ENCODE measurements at regions not wholly inside any gene's neighbourhood (a gene's known extent, or its start where the extent isn't known, plus 50 kb on each side); places are given as distances from the start of the nearest gene placed in this dataset.

GRCh38 chr5:62124266-62124665 is 181.7 kb upstream of the KIF2A start:
- Mint-ChIP-seq H3K36me3 (ENCODE audit: insufficient read depth in 2 of 2) (no peaks in the 10 kb centered on the region), H3K4me3 (no peak overlapping the region), H3K4me1 (ENCODE audit: low read depth) (no peaks in the 10 kb centered on the region), H3K27ac (no peak overlapping the region), H3K27me3 (ENCODE audit: low read depth) (peaks cover 5% of the 10 kb centered on the region), H3K9me3 (no peaks in the 10 kb centered on the region)
- DNase-seq (no peak), ATAC-seq (replicated peaks in 1 of 2) (no peak)

DNA sequence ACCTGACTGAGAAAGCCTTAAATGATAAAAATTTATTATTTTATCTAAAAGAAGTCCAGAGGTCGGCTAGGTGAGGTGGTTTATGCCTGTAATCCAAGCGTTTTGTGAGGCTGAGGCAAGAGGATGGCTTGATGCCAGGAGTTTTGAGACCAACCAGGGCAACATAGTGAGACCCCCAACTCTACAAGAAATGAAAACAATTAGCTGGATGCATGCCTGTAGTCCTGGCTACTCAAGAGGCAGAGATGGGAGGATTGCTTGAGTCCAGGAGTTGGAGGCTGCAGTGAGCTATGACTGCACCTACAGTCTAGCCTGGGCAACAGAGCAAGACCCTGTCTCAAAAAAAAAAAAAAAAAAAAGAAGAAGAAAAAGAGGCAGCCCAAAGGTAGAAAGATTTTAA is 179.9 kb upstream of the KIF2A start:
- H3K27ac Mint-ChIP-seq, result peak overlapping the region; percentile 69
- H3K4me1 Mint-ChIP-seq (ENCODE audit: low read depth), result no peaks in the 10 kb centered on the region

GRCh38 chr5:62127098-62127736 is 178.8 kb upstream of the KIF2A start:
- ATAC-seq (replicated peaks in 1 of 2) (no peak), DNase-seq (no peak)
- H3K27me3 Mint-ChIP-seq (ENCODE audit: low read depth), result peaks cover 9% of the 10 kb centered on the region
- H3K9me3 Mint-ChIP-seq, result no peaks in the 10 kb centered on the region
- H3K4me3 Mint-ChIP-seq, result no peak overlapping the region
- no peaks in the 10 kb centered on the region for H3K4me1 Mint-ChIP-seq (ENCODE audit: low read depth)
- H3K36me3 Mint-ChIP-seq (ENCODE audit: insufficient read depth in 2 of 2), result no peaks in the 10 kb centered on the region
- H3K27ac Mint-ChIP-seq, result no peak overlapping the region

More for the DNA sequence above, 179.9 kb upstream of the KIF2A start:
- no peaks in the 10 kb centered on the region for H3K27me3 Mint-ChIP-seq (ENCODE audit: low read depth)
- H3K4me3 Mint-ChIP-seq, result no peak overlapping the region
- no peaks in the 10 kb centered on the region for H3K36me3 Mint-ChIP-seq (ENCODE audit: insufficient read depth in 2 of 2)
- no peak for DNase-seq
- no peak for ATAC-seq (replicated peaks in 1 of 2)
- H3K9me3 Mint-ChIP-seq, result no peaks in the 10 kb centered on the region

GRCh38 chr5:62130107-62130506 is 175.9 kb upstream of the KIF2A start:
- no peak for ATAC-seq (replicated peaks in 1 of 2)
- H3K27me3 Mint-ChIP-seq (ENCODE audit: low read depth), result peaks cover 20% of the 10 kb centered on the region
- H3K36me3 Mint-ChIP-seq (ENCODE audit: insufficient read depth in 2 of 2), result no peaks in the 10 kb centered on the region
- H3K4me3 Mint-ChIP-seq, result no peak overlapping the region
- no peak for DNase-seq
- H3K9me3 Mint-ChIP-seq, result no peaks in the 10 kb centered on the region
- H3K27ac Mint-ChIP-seq, result no peak overlapping the region
- no peaks in the 10 kb centered on the region for H3K4me1 Mint-ChIP-seq (ENCODE audit: low read depth)

DNA sequence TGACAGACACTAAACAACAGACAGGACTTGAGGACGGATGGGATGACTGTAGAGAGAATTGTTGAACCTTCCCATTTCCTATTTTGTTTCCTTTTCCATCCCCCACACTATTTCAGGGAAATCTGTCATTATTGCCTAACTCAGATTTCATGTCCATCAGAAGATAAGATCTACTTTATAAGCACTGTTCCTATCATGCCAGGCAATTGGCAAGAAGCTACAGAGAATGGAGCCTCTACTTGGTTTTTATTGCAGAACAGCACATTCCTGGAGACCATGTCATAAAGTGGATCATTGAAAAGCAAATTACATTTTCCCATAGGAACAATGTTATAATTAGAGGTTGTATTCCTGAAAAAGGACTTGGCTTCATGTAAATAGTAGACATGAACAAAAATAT is 173.7 kb upstream of the KIF2A start:
- no peaks in the 10 kb centered on the region for H3K4me1 Mint-ChIP-seq (ENCODE audit: low read depth)

DNA sequence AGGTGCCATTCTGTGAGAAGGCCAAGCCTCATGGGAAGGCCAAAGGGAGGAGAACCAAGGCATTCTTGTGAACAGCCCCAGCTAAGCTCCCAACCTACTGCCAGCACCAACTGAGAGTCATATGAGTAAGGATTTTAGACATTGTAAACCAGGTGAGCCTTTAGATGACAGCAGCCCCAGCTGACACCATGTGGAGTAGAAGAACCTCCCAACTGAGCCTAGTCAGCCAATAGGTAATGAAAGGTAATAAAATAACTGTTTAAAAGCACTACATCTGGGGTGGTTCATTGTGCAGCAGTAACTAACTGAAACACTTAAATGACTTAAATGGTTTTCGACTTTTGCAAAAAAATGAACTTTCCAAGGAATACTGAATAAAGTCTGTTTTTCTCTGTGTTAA is 172.6 kb upstream of the KIF2A start:
- no peak overlapping the region for H3K27ac Mint-ChIP-seq
- no peak overlapping the region for H3K4me3 Mint-ChIP-seq
- no peak for ATAC-seq (replicated peaks in 1 of 2)

More for the DNA sequence above, 173.7 kb upstream of the KIF2A start:
- no peaks in the 10 kb centered on the region for H3K36me3 Mint-ChIP-seq (ENCODE audit: insufficient read depth in 2 of 2)
- H3K4me3 Mint-ChIP-seq, result no peak overlapping the region
- no peaks in the 10 kb centered on the region for H3K9me3 Mint-ChIP-seq
- no peak for DNase-seq
- peaks cover 25% of the 10 kb centered on the region for H3K27me3 Mint-ChIP-seq (ENCODE audit: low read depth)
- ATAC-seq (replicated peaks in 1 of 2), result no peak
- H3K27ac Mint-ChIP-seq, result no peak overlapping the region

DNA sequence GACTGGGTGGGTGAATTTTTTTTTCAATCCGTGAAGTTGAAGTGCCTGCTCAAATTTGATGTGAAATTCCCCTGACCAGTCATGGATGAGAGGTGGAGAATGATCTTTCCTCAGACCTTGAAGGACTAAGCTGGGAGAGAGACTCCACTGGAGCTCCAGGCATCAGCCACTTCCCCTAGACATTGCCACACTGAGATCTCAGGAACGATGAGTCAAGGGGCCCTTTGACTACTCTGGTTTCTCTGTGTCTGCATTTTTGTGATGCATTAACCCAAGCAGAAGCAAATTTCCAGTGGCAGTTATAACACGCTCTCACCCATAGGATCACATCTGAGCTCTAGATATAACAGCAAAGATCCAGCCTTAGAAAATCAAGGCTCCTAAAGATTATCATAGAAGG is 171.2 kb upstream of the KIF2A start:
- DNase-seq, result no peak
- H3K27me3 Mint-ChIP-seq (ENCODE audit: low read depth), result peaks cover 25% of the 10 kb centered on the region
- no peaks in the 10 kb centered on the region for H3K36me3 Mint-ChIP-seq (ENCODE audit: insufficient read depth in 2 of 2)
- H3K27ac Mint-ChIP-seq, result no peak overlapping the region
- H3K4me1 Mint-ChIP-seq (ENCODE audit: low read depth), result no peaks in the 10 kb centered on the region
- ATAC-seq (replicated peaks in 1 of 2), result no peak
- no peaks in the 10 kb centered on the region for H3K9me3 Mint-ChIP-seq
- H3K4me3 Mint-ChIP-seq, result no peak overlapping the region

More for the DNA sequence above, 172.6 kb upstream of the KIF2A start:
- Mint-ChIP-seq H3K36me3 (ENCODE audit: insufficient read depth in 2 of 2) (no peaks in the 10 kb centered on the region), H3K9me3 (no peaks in the 10 kb centered on the region), H3K27me3 (ENCODE audit: low read depth) (peaks cover 25% of the 10 kb centered on the region), H3K4me1 (ENCODE audit: low read depth) (no peaks in the 10 kb centered on the region)
- no peak for DNase-seq

GRCh38 chr5:62137628-62138027 is 168.4 kb upstream of the KIF2A start:
- no peak for DNase-seq
- Mint-ChIP-seq H3K4me3 (no peak overlapping the region), H3K27ac (no peak overlapping the region), H3K27me3 (ENCODE audit: low read depth) (peaks cover 17% of the 10 kb centered on the region), H3K9me3 (no peaks in the 10 kb centered on the region), H3K36me3 (ENCODE audit: insufficient read depth in 2 of 2) (no peaks in the 10 kb centered on the region), H3K4me1 (ENCODE audit: low read depth) (no peaks in the 10 kb centered on the region)
- no peak for ATAC-seq (replicated peaks in 1 of 2)

DNA sequence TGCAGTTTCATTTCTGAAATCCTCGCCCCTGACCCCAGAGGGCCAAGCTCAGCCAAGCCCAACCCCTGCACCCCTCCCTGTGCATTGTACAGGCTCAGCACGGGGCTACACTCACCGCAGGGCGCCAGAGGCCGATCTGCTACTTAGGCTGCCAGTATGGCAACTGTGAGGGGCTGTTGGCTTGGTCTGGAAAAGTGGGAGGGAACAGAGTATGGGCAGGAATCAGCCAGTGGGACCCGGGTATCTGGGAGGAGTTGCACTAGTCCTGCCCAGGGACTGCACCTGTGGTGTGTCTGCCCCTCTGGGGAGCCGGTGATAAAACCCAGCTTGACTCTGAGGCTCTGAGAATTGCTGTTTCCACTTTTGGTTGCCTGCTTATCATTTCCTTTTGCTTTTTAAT is 167.4 kb upstream of the KIF2A start:
- Mint-ChIP-seq H3K9me3 (no peaks in the 10 kb centered on the region), H3K4me1 (ENCODE audit: low read depth) (no peaks in the 10 kb centered on the region), H3K4me3 (no peak overlapping the region), H3K36me3 (ENCODE audit: insufficient read depth in 2 of 2) (no peaks in the 10 kb centered on the region), H3K27me3 (ENCODE audit: low read depth) (peaks cover 25% of the 10 kb centered on the region), H3K27ac (no peak overlapping the region)
- no peak for DNase-seq
- no peak for ATAC-seq (replicated peaks in 1 of 2)

DNA sequence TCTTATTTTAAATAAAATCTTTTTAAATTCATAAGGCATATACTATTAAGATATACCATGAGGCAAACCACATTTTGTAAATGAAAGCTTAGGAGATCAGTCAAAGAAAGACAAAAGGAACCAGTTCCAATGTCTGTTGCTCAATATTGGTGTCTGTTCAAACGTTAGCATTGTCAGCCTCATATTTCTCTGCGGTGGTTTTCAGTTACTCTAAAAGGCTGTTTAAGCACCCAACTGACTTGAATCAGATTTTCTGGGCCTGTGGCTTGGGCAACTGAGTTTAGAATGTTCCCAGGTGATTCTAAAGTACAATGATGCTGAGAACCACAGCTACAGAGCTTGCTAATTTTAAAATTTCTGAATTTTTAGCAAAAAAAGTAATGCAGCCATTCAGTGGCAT is 166.3 kb upstream of the KIF2A start:
- ATAC-seq (replicated peaks in 1 of 2) (no peak), DNase-seq (no peak)
- H3K27me3 Mint-ChIP-seq (ENCODE audit: low read depth), result peaks cover 27% of the 10 kb centered on the region
- no peaks in the 10 kb centered on the region for H3K4me1 Mint-ChIP-seq (ENCODE audit: low read depth)
- no peaks in the 10 kb centered on the region for H3K36me3 Mint-ChIP-seq (ENCODE audit: insufficient read depth in 2 of 2)
- H3K9me3 Mint-ChIP-seq, result no peaks in the 10 kb centered on the region
- H3K4me3 Mint-ChIP-seq, result no peak overlapping the region
- H3K27ac Mint-ChIP-seq, result no peak overlapping the region

- no peak for DNase-seq
- Mint-ChIP-seq H3K9me3 (no peaks in the 10 kb centered on the region), H3K27me3 (ENCODE audit: low read depth) (peaks cover 30% of the 10 kb centered on the region), H3K27ac (no peak overlapping the region), H3K4me1 (ENCODE audit: low read depth) (no peaks in the 10 kb centered on the region), H3K36me3 (ENCODE audit: insufficient read depth in 2 of 2) (no peaks in the 10 kb centered on the region), H3K4me3 (no peak overlapping the region)
- no peak for ATAC-seq (replicated peaks in 1 of 2)
These were observed 163.7 kb upstream of the KIF2A start for GRCh38 chr5:62142351-62142750.

DNA sequence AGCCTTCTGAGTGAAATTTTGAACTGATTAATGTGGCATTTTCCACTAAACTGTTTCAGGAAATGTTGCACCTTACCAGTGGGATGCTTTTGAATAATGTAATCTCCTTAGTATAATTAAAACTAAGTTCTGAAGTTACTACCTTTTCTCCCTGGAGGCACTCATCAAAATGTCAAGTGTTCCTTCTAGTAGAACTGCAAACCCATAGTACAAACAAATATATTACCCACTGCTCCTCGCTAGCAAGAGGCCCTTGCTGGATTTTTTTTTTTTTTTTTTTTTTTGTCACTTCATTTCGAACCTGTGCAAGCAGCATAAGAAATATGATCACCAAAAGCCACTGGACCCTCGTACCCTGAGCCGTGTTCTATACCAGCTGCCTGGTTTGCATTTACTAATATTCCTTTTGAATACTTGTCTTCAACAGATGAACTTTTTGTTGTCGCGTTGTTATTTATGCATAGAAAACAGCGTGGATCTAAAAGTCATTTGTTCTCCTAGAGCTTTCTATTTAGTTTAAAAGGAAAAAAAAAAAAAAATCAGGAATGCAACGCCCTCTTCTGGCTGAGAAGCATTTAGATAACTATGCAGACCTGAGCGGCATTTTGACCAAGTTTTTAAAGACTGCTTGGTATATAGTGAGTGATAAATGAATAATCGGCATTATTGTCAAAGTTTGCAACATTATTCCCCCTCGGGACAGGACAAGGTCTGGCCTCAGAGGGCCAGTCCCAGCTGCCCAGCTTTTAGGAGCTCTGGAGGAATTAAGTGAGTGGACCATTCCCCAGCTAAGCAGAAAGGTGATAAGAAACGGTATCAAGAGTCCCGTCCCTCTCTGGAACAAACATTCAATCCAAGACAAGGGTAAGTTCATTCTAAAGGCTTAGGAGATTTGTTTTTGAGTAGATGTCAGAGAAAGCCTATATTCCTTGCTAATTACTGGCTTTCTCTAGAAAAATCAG is 162.5 kb upstream of the KIF2A start:
- Mint-ChIP-seq H3K27ac (no peak overlapping the region), H3K36me3 (ENCODE audit: insufficient read depth in 2 of 2) (no peaks in the 10 kb centered on the region), H3K4me1 (ENCODE audit: low read depth) (no peaks in the 10 kb centered on the region), H3K27me3 (ENCODE audit: low read depth) (peaks cover 30% of the 10 kb centered on the region), H3K9me3 (no peaks in the 10 kb centered on the region), H3K4me3 (no peak overlapping the region)
- ATAC-seq (replicated peaks in 1 of 2) (no peak), DNase-seq (no peak)

- H3K4me1 Mint-ChIP-seq (ENCODE audit: low read depth), result no peaks in the 10 kb centered on the region
- no peak overlapping the region for H3K4me3 Mint-ChIP-seq
- ATAC-seq (replicated peaks in 1 of 2), result no peak
- no peak overlapping the region for H3K27ac Mint-ChIP-seq
- H3K36me3 Mint-ChIP-seq (ENCODE audit: insufficient read depth in 2 of 2), result no peaks in the 10 kb centered on the region
- no peak for DNase-seq
- peaks cover 30% of the 10 kb centered on the region for H3K27me3 Mint-ChIP-seq (ENCODE audit: low read depth)
- no peaks in the 10 kb centered on the region for H3K9me3 Mint-ChIP-seq
These were observed 161.5 kb upstream of the KIF2A start for GRCh38 chr5:62144401-62145022.

Data from activated T-cell treated with anti-CD3 and anti-CD28 coated beads, Interleukin-2, amount 50 U/mL, for 72 hours (primary cell).